Liver (tissue), 7 donors: ENCODE measurements at regions not wholly inside any gene's neighbourhood (a gene's known extent, or its start where the extent isn't known, plus 50 kb on each side); places are given as distances from the start of the nearest gene placed in this dataset.

Experiments used
- DNase-seq: peaks from one replicate; pipeline ENCODE4 v3.0.0-alpha.2; 2017; ENCODE audit warnings: low spot score
- H3K27ac ChIP-seq, 2 donors: one replicate each; pipeline ENCODE4 v1.7.0; 2013; ENCODE audit warnings: inconsistent platforms in 2 of 2, low read length in 2 of 2, control low read depth in 1 of 2, low read depth in 1 of 2, mild to moderate bottlenecking in 1 of 2
- H3K27me3 ChIP-seq, 4 donors: one replicate each; pipeline versions ENCODE4 v1.6.1 to v1.7.0; 2013; ENCODE audit warnings: low read length in 3 of 4, inconsistent platforms in 1 of 4, mild to moderate bottlenecking in 1 of 4, moderate library complexity in 1 of 4; ENCODE audit not compliant: control insufficient read depth in 4 of 4, insufficient read depth in 4 of 4
- H3K36me3 ChIP-seq, 4 donors: one replicate each; pipeline versions ENCODE4 v1.6.1 to v1.7.0; 2013; ENCODE audit warnings: low read length in 3 of 4, mild to moderate bottlenecking in 3 of 4, low read depth in 1 of 4, moderate library complexity in 1 of 4; ENCODE audit not compliant: control insufficient read depth in 4 of 4, insufficient read depth in 3 of 4
- H3K4me1 ChIP-seq, 4 donors: one replicate each; pipeline versions ENCODE4 v1.6.1 to v1.7.0; 2013; ENCODE audit warnings: low read length in 3 of 4, mild to moderate bottlenecking in 3 of 4, moderate library complexity in 1 of 4; ENCODE audit not compliant: control insufficient read depth in 4 of 4, insufficient read depth in 4 of 4
- H3K4me3 ChIP-seq, 3 donors: one replicate each; pipeline versions ENCODE4 v1.6.1 to v1.7.0; 2013; ENCODE audit warnings: low read length in 3 of 3, control low read depth in 1 of 3, low read depth in 1 of 3, mild to moderate bottlenecking in 1 of 3
- H3K9ac ChIP-seq, 2 donors: one replicate each; pipeline ENCODE4 v1.7.0; 2013; ENCODE audit warnings: low read length in 2 of 2, mild to moderate bottlenecking in 2 of 2, moderate library complexity in 2 of 2, control low read depth in 1 of 2, low read depth in 1 of 2
- H3K9me3 ChIP-seq, 4 donors: one replicate each; pipeline versions ENCODE4 v1.6.1 to v1.7.0; 2013; ENCODE audit warnings: low read length in 3 of 4; ENCODE audit not compliant: control insufficient read depth in 4 of 4
- FOXA1 ChIP-seq: IDR thresholded peaks from 2 replicates; pipeline ENCODE4 v1.6.1; 2016; ENCODE audit warnings: antibody characterized with exemption
- FOXA2 ChIP-seq: IDR thresholded peaks from 2 replicates; pipeline ENCODE4 v1.6.1; 2016; ENCODE audit warnings: antibody characterized with exemption
- HNF4A ChIP-seq, 2 donors: conservative IDR thresholded peaks; 2 replicates each; pipeline ENCODE4 v1.6.1; 2016; ENCODE audit warnings: antibody characterized with exemption in 2 of 2, mild to moderate bottlenecking in 2 of 2
- JUND ChIP-seq, 2 donors: IDR thresholded peaks; 2 replicates each; pipeline ENCODE4 v1.6.1; 2016; ENCODE audit warnings: antibody characterized with exemption in 2 of 2
- RAD21 ChIP-seq, 2 donors: IDR thresholded peaks; 2 replicates each; pipeline ENCODE4 v1.6.1; 2016; ENCODE audit warnings: antibody characterized with exemption in 2 of 2, mild to moderate bottlenecking in 2 of 2
- RXRA ChIP-seq, 2 donors: IDR thresholded peaks; 2 replicates each; pipeline ENCODE4 v1.6.1; 2017 to 2018; ENCODE audit warnings: antibody characterized with exemption in 2 of 2, mild to moderate bottlenecking in 1 of 2
- SP1 ChIP-seq: IDR thresholded peaks from 2 replicates; pipeline ENCODE4 v1.6.1; 2018; ENCODE audit warnings: antibody characterized with exemption, mild to moderate bottlenecking
- WGBS: extraction: QIAGEN DNeasy Blood & Tissue Kit; methylation state at CpG from one replicate; pipeline ENCODE4 v1.1.7; 2013; 5-methylcytosine and 5-hydroxymethylcytosine counted together
- TF ChIP-seq, protein P1 (sequence below): IDR thresholded peaks from 2 replicates; pipeline ENCODE4 v1.6.1; 2016; ENCODE audit warnings: antibody characterized with exemption, mild to moderate bottlenecking
- TF ChIP-seq, protein P2 (sequence below): IDR thresholded peaks from 2 replicates; pipeline ENCODE4 v1.6.1; 2016; ENCODE audit warnings: antibody characterized with exemption
- TF ChIP-seq, protein P3 (sequence below): IDR thresholded peaks from 2 replicates; pipeline ENCODE4 v1.6.1; 2016; ENCODE audit warnings: antibody characterized with exemption
- TF ChIP-seq, protein P4 (sequence below): IDR thresholded peaks from 2 replicates; pipeline ENCODE4 v1.6.1; 2016; ENCODE audit warnings: antibody characterized with exemption
- donor health status: healthy.
- donor health status: healthy.
- donor health status: healthy.
- donor health status: healthy.

DNA sequence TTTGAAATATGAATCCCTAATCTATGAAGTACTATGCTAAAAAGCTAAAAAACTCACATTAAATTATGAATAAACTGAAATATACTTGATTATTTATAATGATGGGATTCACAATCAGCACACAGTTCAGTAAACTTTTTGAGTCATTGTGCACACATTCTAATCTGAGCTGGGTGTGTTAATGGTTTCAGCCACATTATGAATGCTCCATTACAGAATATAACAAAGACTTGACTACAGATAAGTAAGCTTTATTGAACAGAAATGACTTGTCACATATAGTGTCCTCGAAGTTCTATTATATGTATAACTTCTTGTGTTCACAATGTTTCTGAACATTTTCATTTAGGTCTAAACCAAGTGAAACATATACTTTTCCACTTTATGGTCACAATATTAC lies 1649.9 kb upstream of the IGFBP7 start:
- TF ChIP-seq, protein P1, sequence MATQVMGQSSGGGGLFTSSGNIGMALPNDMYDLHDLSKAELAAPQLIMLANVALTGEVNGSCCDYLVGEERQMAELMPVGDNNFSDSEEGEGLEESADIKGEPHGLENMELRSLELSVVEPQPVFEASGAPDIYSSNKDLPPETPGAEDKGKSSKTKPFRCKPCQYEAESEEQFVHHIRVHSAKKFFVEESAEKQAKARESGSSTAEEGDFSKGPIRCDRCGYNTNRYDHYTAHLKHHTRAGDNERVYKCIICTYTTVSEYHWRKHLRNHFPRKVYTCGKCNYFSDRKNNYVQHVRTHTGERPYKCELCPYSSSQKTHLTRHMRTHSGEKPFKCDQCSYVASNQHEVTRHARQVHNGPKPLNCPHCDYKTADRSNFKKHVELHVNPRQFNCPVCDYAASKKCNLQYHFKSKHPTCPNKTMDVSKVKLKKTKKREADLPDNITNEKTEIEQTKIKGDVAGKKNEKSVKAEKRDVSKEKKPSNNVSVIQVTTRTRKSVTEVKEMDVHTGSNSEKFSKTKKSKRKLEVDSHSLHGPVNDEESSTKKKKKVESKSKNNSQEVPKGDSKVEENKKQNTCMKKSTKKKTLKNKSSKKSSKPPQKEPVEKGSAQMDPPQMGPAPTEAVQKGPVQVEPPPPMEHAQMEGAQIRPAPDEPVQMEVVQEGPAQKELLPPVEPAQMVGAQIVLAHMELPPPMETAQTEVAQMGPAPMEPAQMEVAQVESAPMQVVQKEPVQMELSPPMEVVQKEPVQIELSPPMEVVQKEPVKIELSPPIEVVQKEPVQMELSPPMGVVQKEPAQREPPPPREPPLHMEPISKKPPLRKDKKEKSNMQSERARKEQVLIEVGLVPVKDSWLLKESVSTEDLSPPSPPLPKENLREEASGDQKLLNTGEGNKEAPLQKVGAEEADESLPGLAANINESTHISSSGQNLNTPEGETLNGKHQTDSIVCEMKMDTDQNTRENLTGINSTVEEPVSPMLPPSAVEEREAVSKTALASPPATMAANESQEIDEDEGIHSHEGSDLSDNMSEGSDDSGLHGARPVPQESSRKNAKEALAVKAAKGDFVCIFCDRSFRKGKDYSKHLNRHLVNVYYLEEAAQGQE: no peak
- TF ChIP-seq RXRA (IDR thresholded peaks at IDR 0.05): no peak
- H3K36me3 ChIP-seq: no peaks in the 10 kb centered on the region
- H3K9me3 ChIP-seq: no peaks in the 10 kb centered on the region
- no peak for DNase-seq
- no peak overlapping the region for H3K9ac ChIP-seq
- no peak overlapping the region for H3K4me3 ChIP-seq
- WGBS: 71% methylated on average over 1 of the region's 1 CpG
- H3K27me3 ChIP-seq: no peaks in the 10 kb centered on the region
- no peak overlapping the region for H3K27ac ChIP-seq
- H3K4me1 ChIP-seq: no peaks in the 10 kb centered on the region

DNA sequence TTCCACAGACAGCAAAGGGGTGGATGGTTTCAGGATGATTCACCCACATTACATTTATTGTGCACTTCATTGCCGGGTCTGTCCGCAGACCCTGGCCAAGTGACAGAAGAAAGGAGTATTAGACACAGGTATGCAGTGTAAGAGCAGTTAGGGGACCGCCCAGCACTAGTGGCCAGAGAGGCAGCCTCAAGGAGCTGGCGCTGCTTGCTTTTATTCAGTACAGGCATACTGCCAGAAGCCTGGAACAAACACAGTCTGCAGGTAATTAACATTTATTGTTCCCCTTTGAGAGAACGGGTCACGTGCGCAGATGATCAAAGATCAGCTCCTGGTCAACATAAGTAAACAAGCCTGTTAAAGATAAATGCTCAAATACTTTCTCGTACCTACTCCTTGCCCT lies 1639.0 kb upstream of the IGFBP7 start:
- no peak overlapping the region for H3K4me3 ChIP-seq
- no peaks in the 10 kb centered on the region for H3K27me3 ChIP-seq
- H3K4me1 ChIP-seq: no peaks in the 10 kb centered on the region
- no peaks in the 10 kb centered on the region for H3K9me3 ChIP-seq
- no peaks in the 10 kb centered on the region for H3K36me3 ChIP-seq
- DNase-seq: no peak
- WGBS: 51% methylated on average over 8 of the region's 8 CpGs
- no peak overlapping the region for H3K9ac ChIP-seq
- no peak overlapping the region for H3K27ac ChIP-seq
- TF ChIP-seq SP1 (no peak), JUND (IDR thresholded peaks at IDR 0.05) (no peak), FOXA1 (no peak), HNF4A (conservative IDR thresholded peaks at IDR 0.05) (no peak), RAD21 (IDR thresholded peaks at IDR 0.05) (no peak), FOXA2 (no peak), RXRA (IDR thresholded peaks at IDR 0.05) (no peak)
- TF ChIP-seq, protein P2, sequence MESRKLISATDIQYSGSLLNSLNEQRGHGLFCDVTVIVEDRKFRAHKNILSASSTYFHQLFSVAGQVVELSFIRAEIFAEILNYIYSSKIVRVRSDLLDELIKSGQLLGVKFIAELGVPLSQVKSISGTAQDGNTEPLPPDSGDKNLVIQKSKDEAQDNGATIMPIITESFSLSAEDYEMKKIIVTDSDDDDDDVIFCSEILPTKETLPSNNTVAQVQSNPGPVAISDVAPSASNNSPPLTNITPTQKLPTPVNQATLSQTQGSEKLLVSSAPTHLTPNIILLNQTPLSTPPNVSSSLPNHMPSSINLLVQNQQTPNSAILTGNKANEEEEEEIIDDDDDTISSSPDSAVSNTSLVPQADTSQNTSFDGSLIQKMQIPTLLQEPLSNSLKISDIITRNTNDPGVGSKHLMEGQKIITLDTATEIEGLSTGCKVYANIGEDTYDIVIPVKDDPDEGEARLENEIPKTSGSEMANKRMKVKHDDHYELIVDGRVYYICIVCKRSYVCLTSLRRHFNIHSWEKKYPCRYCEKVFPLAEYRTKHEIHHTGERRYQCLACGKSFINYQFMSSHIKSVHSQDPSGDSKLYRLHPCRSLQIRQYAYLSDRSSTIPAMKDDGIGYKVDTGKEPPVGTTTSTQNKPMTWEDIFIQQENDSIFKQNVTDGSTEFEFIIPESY: no peak
- TF ChIP-seq, protein P3, sequence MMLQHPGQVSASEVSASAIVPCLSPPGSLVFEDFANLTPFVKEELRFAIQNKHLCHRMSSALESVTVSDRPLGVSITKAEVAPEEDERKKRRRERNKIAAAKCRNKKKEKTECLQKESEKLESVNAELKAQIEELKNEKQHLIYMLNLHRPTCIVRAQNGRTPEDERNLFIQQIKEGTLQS: no peak

DNA sequence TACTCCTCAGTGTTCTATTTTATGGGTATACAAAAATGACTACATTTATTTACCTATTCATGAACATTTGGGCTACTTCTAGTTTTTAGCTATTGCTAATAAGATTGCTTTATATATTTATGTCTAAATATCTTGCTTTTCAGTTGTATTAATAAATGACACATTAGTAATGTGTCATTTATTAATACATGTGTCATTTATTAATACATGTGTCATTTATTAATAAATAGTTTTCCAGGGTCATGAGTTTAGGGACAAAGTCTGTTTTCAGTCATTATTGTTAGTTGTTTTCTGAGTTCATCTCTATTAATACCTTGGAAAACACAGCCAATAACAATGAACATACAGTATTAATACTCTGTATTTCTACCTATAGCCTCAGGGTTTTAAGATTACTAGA lies 1630.7 kb upstream of the IGFBP7 start:
- no peaks in the 10 kb centered on the region for H3K27me3 ChIP-seq
- H3K9me3 ChIP-seq: no peaks in the 10 kb centered on the region
- H3K36me3 ChIP-seq: no peaks in the 10 kb centered on the region
- no peak overlapping the region for H3K4me3 ChIP-seq
- no peak overlapping the region for H3K9ac ChIP-seq
- H3K27ac ChIP-seq: no peak overlapping the region
- H3K4me1 ChIP-seq: no peaks in the 10 kb centered on the region
- no peak for DNase-seq
- no peak for TF ChIP-seq FOXA1
- TF ChIP-seq, protein P1: no peak
- TF ChIP-seq, protein P4, sequence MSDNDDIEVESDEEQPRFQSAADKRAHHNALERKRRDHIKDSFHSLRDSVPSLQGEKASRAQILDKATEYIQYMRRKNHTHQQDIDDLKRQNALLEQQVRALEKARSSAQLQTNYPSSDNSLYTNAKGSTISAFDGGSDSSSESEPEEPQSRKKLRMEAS: no peak
- no peak for TF ChIP-seq FOXA2
